ENCODE measurements at regions not wholly inside any gene's neighbourhood (a gene's known extent, or its start where the extent isn't known, plus 50 kb on each side); places are given as distances from the start of the nearest gene placed in this dataset.

GRCh38 chr9:113753398-113754119, 122.5 kb upstream of the ZNF618 start:
- no peak for TF ChIP-seq CREB1 (IDR thresholded peaks at IDR 0.05; ENCODE audit: low read depth)
- TF ChIP-seq MAX (IDR thresholded peaks at IDR 0.05) = no peak
- no peak for TF ChIP-seq YY1 (IDR thresholded peaks at IDR 0.05; ENCODE audit: low read depth)
- no peak for TF ChIP-seq CEBPB (IDR thresholded peaks at IDR 0.05)
- TF ChIP-seq RAD21 (IDR thresholded peaks at IDR 0.05; ENCODE audit: low read depth) = no peak
- TF ChIP-seq, protein P1, sequence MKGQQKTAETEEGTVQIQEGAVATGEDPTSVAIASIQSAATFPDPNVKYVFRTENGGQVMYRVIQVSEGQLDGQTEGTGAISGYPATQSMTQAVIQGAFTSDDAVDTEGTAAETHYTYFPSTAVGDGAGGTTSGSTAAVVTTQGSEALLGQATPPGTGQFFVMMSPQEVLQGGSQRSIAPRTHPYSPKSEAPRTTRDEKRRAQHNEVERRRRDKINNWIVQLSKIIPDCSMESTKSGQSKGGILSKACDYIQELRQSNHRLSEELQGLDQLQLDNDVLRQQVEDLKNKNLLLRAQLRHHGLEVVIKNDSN (IDR thresholded peaks at IDR 0.05) = no peak
- no peak for TF ChIP-seq EP300 (IDR thresholded peaks at IDR 0.05; ENCODE audit: borderline replicate concordance)
- no peak for TF ChIP-seq ZBTB7A (IDR thresholded peaks at IDR 0.05; ENCODE audit: low read depth)
- TF ChIP-seq FOXM1 (IDR thresholded peaks at IDR 0.05; ENCODE audit: borderline replicate concordance, low read depth) = no peak
- TF ChIP-seq TEAD4 (IDR thresholded peaks at IDR 0.05) = no peak
- TF ChIP-seq TAF1 (IDR thresholded peaks at IDR 0.05; ENCODE audit: low read depth) = no peak
- TF ChIP-seq TCF12 (IDR thresholded peaks at IDR 0.05; ENCODE audit: low read depth) = no peak
- TF ChIP-seq EGR1 (IDR thresholded peaks at IDR 0.05) = no peak
- no peak for TF ChIP-seq NFIC (IDR thresholded peaks at IDR 0.05)
- TF ChIP-seq, protein P2, sequence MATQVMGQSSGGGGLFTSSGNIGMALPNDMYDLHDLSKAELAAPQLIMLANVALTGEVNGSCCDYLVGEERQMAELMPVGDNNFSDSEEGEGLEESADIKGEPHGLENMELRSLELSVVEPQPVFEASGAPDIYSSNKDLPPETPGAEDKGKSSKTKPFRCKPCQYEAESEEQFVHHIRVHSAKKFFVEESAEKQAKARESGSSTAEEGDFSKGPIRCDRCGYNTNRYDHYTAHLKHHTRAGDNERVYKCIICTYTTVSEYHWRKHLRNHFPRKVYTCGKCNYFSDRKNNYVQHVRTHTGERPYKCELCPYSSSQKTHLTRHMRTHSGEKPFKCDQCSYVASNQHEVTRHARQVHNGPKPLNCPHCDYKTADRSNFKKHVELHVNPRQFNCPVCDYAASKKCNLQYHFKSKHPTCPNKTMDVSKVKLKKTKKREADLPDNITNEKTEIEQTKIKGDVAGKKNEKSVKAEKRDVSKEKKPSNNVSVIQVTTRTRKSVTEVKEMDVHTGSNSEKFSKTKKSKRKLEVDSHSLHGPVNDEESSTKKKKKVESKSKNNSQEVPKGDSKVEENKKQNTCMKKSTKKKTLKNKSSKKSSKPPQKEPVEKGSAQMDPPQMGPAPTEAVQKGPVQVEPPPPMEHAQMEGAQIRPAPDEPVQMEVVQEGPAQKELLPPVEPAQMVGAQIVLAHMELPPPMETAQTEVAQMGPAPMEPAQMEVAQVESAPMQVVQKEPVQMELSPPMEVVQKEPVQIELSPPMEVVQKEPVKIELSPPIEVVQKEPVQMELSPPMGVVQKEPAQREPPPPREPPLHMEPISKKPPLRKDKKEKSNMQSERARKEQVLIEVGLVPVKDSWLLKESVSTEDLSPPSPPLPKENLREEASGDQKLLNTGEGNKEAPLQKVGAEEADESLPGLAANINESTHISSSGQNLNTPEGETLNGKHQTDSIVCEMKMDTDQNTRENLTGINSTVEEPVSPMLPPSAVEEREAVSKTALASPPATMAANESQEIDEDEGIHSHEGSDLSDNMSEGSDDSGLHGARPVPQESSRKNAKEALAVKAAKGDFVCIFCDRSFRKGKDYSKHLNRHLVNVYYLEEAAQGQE (IDR thresholded peaks at IDR 0.05; ENCODE audit: low read depth) = no peak

GRCh38 chr9:113754739-113755138, 121.4 kb upstream of the ZNF618 start:
- TF ChIP-seq EP300 (IDR thresholded peaks at IDR 0.05; ENCODE audit: borderline replicate concordance) (no peak), MAX (IDR thresholded peaks at IDR 0.05) (no peak), FOXM1 (IDR thresholded peaks at IDR 0.05; ENCODE audit: borderline replicate concordance, low read depth) (no peak), CREB1 (IDR thresholded peaks at IDR 0.05; ENCODE audit: low read depth) (no peak), EGR1 (IDR thresholded peaks at IDR 0.05) (no peak), TCF12 (IDR thresholded peaks at IDR 0.05; ENCODE audit: low read depth) (no peak), TAF1 (IDR thresholded peaks at IDR 0.05; ENCODE audit: low read depth) (no peak), RAD21 (IDR thresholded peaks at IDR 0.05; ENCODE audit: low read depth) (no peak), TEAD4 (IDR thresholded peaks at IDR 0.05) (no peak), CEBPB (IDR thresholded peaks at IDR 0.05) (no peak), NFIC (IDR thresholded peaks at IDR 0.05) (no peak), YY1 (IDR thresholded peaks at IDR 0.05; ENCODE audit: low read depth) (no peak)
- TF ChIP-seq, protein P2 (IDR thresholded peaks at IDR 0.05; ENCODE audit: low read depth) = no peak

DNA sequence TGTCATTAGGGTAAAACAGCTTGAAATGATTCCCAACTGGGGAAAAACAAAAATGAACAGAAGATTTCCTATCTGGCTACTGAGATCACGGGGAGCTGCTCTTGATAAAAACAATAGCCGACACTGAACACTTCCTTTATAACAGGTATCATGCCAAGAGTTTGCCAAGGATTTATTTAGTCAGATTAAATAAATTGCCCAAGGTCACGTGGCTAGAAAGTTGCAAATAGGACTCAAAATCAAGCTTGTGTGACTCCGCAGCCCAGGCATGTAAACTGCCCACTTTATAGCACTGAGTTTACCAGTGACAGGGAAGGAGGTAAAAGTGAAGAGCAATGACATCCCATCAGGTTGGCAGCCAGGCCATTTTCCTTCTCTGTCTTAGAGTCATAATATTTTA, 120.7 kb upstream of the ZNF618 start:
- TF ChIP-seq, protein P1 (IDR thresholded peaks at IDR 0.05) = no peak
- TF ChIP-seq MAX (IDR thresholded peaks at IDR 0.05) = no peak

DNA sequence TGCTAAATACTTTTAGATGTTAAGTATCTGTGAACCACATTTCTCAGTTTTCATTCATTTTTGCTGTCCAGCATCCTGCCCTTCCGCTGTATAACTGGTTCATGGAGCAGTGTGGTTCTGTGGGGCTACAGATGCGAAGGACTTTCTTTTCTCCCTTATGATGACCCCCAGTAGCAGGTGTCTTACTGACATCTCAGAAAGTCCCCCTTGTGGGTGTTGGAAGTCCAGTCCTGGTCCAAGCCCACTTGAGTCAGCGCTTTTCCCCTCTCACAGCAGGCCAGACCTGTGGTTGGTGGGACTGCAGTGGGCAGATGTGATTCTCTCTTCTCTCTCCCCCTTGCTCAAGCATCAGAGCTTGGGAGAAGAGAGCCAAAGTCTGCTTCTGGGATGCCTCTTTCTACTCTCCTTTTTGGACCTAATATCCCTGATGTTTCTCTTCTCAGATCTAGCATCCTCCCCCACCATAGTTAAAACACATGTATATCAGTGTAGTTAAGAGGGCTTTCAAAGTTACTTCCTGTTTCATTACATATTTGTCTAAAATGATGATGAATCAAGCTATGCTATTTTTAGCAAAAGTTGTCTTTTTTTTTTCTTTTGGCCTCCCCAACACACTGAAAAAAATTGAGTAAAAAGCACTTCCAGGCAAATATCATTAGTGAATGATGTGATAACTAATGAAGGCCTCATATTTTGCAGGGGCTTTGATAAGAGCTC, 119.5 kb upstream of the ZNF618 start:
- TF ChIP-seq CREB1 (IDR thresholded peaks at IDR 0.05; ENCODE audit: low read depth) (no peak), TEAD4 (IDR thresholded peaks at IDR 0.05) (no peak), CEBPB (IDR thresholded peaks at IDR 0.05) (no peak), RAD21 (IDR thresholded peaks at IDR 0.05; ENCODE audit: low read depth) (no peak), TCF12 (IDR thresholded peaks at IDR 0.05; ENCODE audit: low read depth) (no peak), TAF1 (IDR thresholded peaks at IDR 0.05; ENCODE audit: low read depth) (no peak), FOXM1 (IDR thresholded peaks at IDR 0.05; ENCODE audit: borderline replicate concordance, low read depth) (no peak), YY1 (IDR thresholded peaks at IDR 0.05; ENCODE audit: low read depth) (no peak), EP300 (IDR thresholded peaks at IDR 0.05; ENCODE audit: borderline replicate concordance) (no peak), ZBTB7A (IDR thresholded peaks at IDR 0.05; ENCODE audit: low read depth) (no peak)
- TF ChIP-seq, protein P1 (IDR thresholded peaks at IDR 0.05) = no peak

- TF ChIP-seq CREB1 (IDR thresholded peaks at IDR 0.05; ENCODE audit: low read depth) = no peak
- no peak for TF ChIP-seq CEBPB (IDR thresholded peaks at IDR 0.05)
- no peak for TF ChIP-seq TEAD4 (IDR thresholded peaks at IDR 0.05)
- TF ChIP-seq RAD21 (IDR thresholded peaks at IDR 0.05; ENCODE audit: low read depth) = no peak
- no peak for TF ChIP-seq FOXM1 (IDR thresholded peaks at IDR 0.05; ENCODE audit: borderline replicate concordance, low read depth)
- TF ChIP-seq NFIC (IDR thresholded peaks at IDR 0.05) = no peak
- TF ChIP-seq TAF1 (IDR thresholded peaks at IDR 0.05; ENCODE audit: low read depth) = no peak
- TF ChIP-seq EGR1 (IDR thresholded peaks at IDR 0.05) = no peak
- TF ChIP-seq, protein P2 (IDR thresholded peaks at IDR 0.05; ENCODE audit: low read depth) = no peak
- TF ChIP-seq, protein P1 (IDR thresholded peaks at IDR 0.05) = no peak
- no peak for TF ChIP-seq YY1 (IDR thresholded peaks at IDR 0.05; ENCODE audit: low read depth)
- no peak for TF ChIP-seq MAX (IDR thresholded peaks at IDR 0.05)
- no peak for TF ChIP-seq EP300 (IDR thresholded peaks at IDR 0.05; ENCODE audit: borderline replicate concordance)
- no peak for TF ChIP-seq TCF12 (IDR thresholded peaks at IDR 0.05; ENCODE audit: low read depth)
- TF ChIP-seq ZBTB7A (IDR thresholded peaks at IDR 0.05; ENCODE audit: low read depth) = no peak
Measured at GRCh38 chr9:113763429-113763828, 112.7 kb upstream of the ZNF618 start.

Data from Ishikawa (cell line).